ENCODE measurements at regions not wholly inside any gene's neighbourhood (a gene's known extent, or its start where the extent isn't known, plus 50 kb on each side); places are given as distances from the start of the nearest gene placed in this dataset.

DNA sequence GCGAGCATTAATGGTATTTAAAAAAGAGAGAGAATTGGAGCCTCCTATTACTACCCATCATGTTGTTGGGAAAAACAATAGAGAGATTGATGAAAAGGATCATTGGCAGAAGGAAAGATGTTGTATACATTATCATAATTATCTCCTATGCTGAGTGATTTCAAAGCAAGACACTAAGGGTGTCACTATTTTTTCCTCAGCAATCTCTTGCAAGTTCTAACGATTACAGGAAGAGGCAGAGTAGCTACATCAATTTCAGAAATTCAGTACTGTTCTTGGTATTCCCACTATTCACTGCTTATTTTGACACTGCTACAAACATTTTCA lies 891.2 kb downstream of the C6orf118 start:
- no peak overlapping the region for H2AFZ ChIP-seq (ENCODE audit: low read depth, low read length)
- no peak overlapping the region for H3K27ac ChIP-seq (ENCODE audit: extremely low read depth, low read depth, low read length)
- in situ Hi-C loops (cut with MboI) (no loop called here), intact Hi-C loops (cut with micrococcal nuclease) (loop anchor here (5.0 kb wide), 1 partner anchor 71 kb away; no protein-coding TSS in a partner anchor)
- H3K9ac ChIP-seq (ENCODE audit: insufficient read depth in 1 of 2, low read depth in 2 of 2, low read length in 2 of 2): no peak overlapping the region
- H3K9me1 ChIP-seq (ENCODE audit: control insufficient read depth, insufficient read depth, low read length): no peaks in the 10 kb centered on the region
- H3K4me1 ChIP-seq (replicated peaks in 1 of 2; ENCODE audit: control insufficient read depth in 2 of 2, insufficient read depth in 2 of 2, low read length in 2 of 2): no peaks in the 10 kb centered on the region; a peak in 1 of 5 replicates
- no TSS peak for BruUV-seq (replicated peaks)
- POLR2A ChIA-PET: no interaction called here
- no peak for ATAC-seq
- no peaks in the 10 kb centered on the region for H4K20me1 ChIP-seq (replicated peaks; ENCODE audit: control insufficient read depth, insufficient read depth, low read length)
- CTCF ChIA-PET (ENCODE audit: low intra/inter-chr PET ratio): no interaction called here
- FAIRE-seq: no peak
- H3K79me2 ChIP-seq (ENCODE audit: control insufficient read depth, insufficient read depth, low read length): no peaks in the 10 kb centered on the region
- H3K27me3 ChIP-seq (ENCODE audit: control insufficient read depth in 2 of 2, insufficient read depth in 2 of 2, low read length in 2 of 2): no peaks in the 10 kb centered on the region
- H3K9me3 ChIP-seq (replicated peaks; ENCODE audit: control insufficient read depth, insufficient read depth, low read depth, low read length): no peaks in the 10 kb centered on the region
- H3K36me3 ChIP-seq (ENCODE audit: control insufficient read depth, insufficient read depth, low read length): no peaks in the 10 kb centered on the region
- no peak overlapping the region for H3K4me3 ChIP-seq
- no peak for DNase-seq (ENCODE audit: extremely low read depth in 1 of 4, low spot score in 3 of 4)
- TF ChIP-seq, protein P1, sequence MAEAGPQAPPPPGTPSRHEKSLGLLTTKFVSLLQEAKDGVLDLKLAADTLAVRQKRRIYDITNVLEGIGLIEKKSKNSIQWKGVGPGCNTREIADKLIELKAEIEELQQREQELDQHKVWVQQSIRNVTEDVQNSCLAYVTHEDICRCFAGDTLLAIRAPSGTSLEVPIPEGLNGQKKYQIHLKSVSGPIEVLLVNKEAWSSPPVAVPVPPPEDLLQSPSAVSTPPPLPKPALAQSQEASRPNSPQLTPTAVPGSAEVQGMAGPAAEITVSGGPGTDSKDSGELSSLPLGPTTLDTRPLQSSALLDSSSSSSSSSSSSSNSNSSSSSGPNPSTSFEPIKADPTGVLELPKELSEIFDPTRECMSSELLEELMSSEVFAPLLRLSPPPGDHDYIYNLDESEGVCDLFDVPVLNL (CRISPR knock-in tag; IDR thresholded peaks at IDR 0.05; ENCODE audit: low read depth): no peak
- TF ChIP-seq GATAD2B (IDR thresholded peaks at IDR 0.05; ENCODE audit: borderline replicate concordance) (no peak), PYGO2 (tag; IDR thresholded peaks at IDR 0.05) (no peak)
- 16% methylated on average over 2 of the region's 2 CpGs for WGBS (ENCODE audit: insufficient coverage, low coverage, missing lambda C conversion rate)
- H3K4me2 ChIP-seq (ENCODE audit: insufficient read depth, low read length): no peak overlapping the region

DNA sequence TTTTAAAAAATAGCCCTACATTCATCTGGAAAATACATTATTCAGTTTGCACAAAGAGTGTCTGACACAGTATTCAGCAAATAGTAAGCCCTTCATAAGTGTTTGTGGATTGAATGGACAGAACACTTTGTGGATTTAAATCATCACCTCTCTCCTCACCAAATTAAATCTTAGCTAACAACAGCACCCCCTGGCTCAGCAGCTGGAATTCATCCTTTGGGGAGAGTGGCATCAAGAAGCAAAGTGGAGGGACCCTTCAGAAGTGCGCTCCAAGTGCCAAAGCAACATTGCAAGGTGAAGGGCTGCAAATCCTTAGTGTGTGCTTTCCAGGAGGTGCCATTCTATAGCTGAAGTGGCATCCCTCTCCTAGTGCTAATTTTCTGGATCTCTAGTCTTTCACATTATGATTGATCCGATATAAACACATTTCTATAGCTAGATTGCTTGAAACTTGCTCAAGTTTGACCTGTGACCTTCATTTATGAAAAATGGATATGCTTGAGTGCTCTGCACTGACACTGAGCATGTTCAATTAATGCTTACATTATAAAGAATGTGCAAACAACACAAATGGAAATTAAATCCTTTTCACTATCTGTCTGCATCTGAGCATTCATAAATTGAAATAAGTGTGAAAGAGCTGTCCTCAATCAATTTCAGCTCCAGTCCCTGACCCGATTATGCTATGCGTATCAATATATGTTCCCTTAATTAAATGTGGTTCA lies 891.7 kb downstream of the C6orf118 start:
- ChIA-PET POLR2A (interaction anchor here (0.6 kb wide), 1 partner anchor 1158 kb away, joined by 3 read pairs; no protein-coding TSS in a partner anchor), CTCF (ENCODE audit: low intra/inter-chr PET ratio) (no interaction called here)
- DNase-seq (ENCODE audit: extremely low read depth in 1 of 4, low spot score in 3 of 4) (no peak), ATAC-seq (peak; percentile 32; the same call in 2 of the 3 replicates), FAIRE-seq (no peak)
- no peak for TF ChIP-seq CAMTA2 (CRISPR knock-in tag; conservative IDR thresholded peaks at IDR 0.05)
- TF ChIP-seq TCF7L2 (IDR thresholded peaks at IDR 0.05; ENCODE audit: low read depth, low read length): no peak
- TF ChIP-seq, protein P2, sequence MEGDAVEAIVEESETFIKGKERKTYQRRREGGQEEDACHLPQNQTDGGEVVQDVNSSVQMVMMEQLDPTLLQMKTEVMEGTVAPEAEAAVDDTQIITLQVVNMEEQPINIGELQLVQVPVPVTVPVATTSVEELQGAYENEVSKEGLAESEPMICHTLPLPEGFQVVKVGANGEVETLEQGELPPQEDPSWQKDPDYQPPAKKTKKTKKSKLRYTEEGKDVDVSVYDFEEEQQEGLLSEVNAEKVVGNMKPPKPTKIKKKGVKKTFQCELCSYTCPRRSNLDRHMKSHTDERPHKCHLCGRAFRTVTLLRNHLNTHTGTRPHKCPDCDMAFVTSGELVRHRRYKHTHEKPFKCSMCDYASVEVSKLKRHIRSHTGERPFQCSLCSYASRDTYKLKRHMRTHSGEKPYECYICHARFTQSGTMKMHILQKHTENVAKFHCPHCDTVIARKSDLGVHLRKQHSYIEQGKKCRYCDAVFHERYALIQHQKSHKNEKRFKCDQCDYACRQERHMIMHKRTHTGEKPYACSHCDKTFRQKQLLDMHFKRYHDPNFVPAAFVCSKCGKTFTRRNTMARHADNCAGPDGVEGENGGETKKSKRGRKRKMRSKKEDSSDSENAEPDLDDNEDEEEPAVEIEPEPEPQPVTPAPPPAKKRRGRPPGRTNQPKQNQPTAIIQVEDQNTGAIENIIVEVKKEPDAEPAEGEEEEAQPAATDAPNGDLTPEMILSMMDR (IDR thresholded peaks at IDR 0.05 in 2 of 3, conservative IDR thresholded peaks at IDR 0.05 in 1 of 3; ENCODE audit: insufficient read depth in 2 of 3, low read depth in 1 of 3, low read length in 3 of 3): peak in 2 of 3 experiments; percentile 11 to 17; a peak in 1 of 6 replicates
- no peaks in the 10 kb centered on the region; a peak in 1 of 5 replicates for H3K4me1 ChIP-seq (replicated peaks in 1 of 2; ENCODE audit: control insufficient read depth in 2 of 2, insufficient read depth in 2 of 2, low read length in 2 of 2)
- H4K20me1 ChIP-seq (replicated peaks; ENCODE audit: control insufficient read depth, insufficient read depth, low read length): no peaks in the 10 kb centered on the region
- no peak overlapping the region for H2AFZ ChIP-seq (ENCODE audit: low read depth, low read length)
- H3K27ac ChIP-seq (ENCODE audit: extremely low read depth, low read depth, low read length): no peak overlapping the region
- no peaks in the 10 kb centered on the region for H3K9me1 ChIP-seq (ENCODE audit: control insufficient read depth, insufficient read depth, low read length)
- intact Hi-C loops (cut with micrococcal nuclease): loop anchor here (5.0 kb wide), 1 partner anchor 70 kb away; no protein-coding TSS in a partner anchor
- H3K36me3 ChIP-seq (ENCODE audit: control insufficient read depth, insufficient read depth, low read length): no peaks in the 10 kb centered on the region
- no peaks in the 10 kb centered on the region for H3K79me2 ChIP-seq (ENCODE audit: control insufficient read depth, insufficient read depth, low read length)
- no peaks in the 10 kb centered on the region for H3K27me3 ChIP-seq (ENCODE audit: control insufficient read depth in 2 of 2, insufficient read depth in 2 of 2, low read length in 2 of 2)
- H3K9me3 ChIP-seq (replicated peaks; ENCODE audit: control insufficient read depth, insufficient read depth, low read depth, low read length): no peaks in the 10 kb centered on the region
- no TSS peak for BruUV-seq (replicated peaks)
- in situ Hi-C loops (cut with MboI): no loop called here
- 46% methylated on average over 4 of the region's 4 CpGs for WGBS (ENCODE audit: insufficient coverage, low coverage, missing lambda C conversion rate)
- H3K4me2 ChIP-seq (ENCODE audit: insufficient read depth, low read length): no peak overlapping the region
- H3K9ac ChIP-seq (ENCODE audit: insufficient read depth in 1 of 2, low read depth in 2 of 2, low read length in 2 of 2): no peak overlapping the region
- H3K4me3 ChIP-seq: no peak overlapping the region

All from K562 (cell line).